SK-N-MC (cell line): ENCODE measurements at regions not wholly inside any gene's neighbourhood (a gene's known extent, or its start where the extent isn't known, plus 50 kb on each side); places are given as distances from the start of the nearest gene placed in this dataset.
"Not testable (repeated sequence)": the region's sequence is repeated elsewhere in the genome, so short reads cannot be mapped to it uniquely, and the experiment has no call there.

Experiments
- DNase-seq: peaks from one replicate; pipeline ENCODE4 v3.0.0-alpha.2; 2011; ENCODE audit warnings: low read depth, low spot score
- H3K27ac ChIP-seq: fragments of 200-600 bp; sonication (generic); 2 replicates; pipeline ENCODE4 v1.5.1; 2016; ENCODE audit warnings: mixed run types
- H3K36me3 ChIP-seq: fragments of 200-600 bp; sonication (generic); 2 replicates; pipeline ENCODE4 v1.6.1; 2017; ENCODE audit warnings: antibody characterized with exemption, low read length, mixed read lengths; ENCODE audit not compliant: insufficient read depth
- H3K4me3 ChIP-seq: fragments of 200-600 bp; sonication (generic); 2 replicates; pipeline ENCODE4 v1.5.1; 2016
- H3K9ac ChIP-seq: fragments of 200-600 bp; sonication (generic); 2 replicates; pipeline ENCODE4 v1.8.0; 2017; ENCODE audit warnings: mixed run types, mixed read lengths; ENCODE audit not compliant: insufficient read length
- H3K9me3 ChIP-seq: fragments of 200-600 bp; sonication (generic); 2 replicates; pipeline ENCODE4 v1.6.1; 2017; ENCODE audit warnings: low read depth, mild to moderate bottlenecking, antibody characterized with exemption, low read length, moderate library complexity, mixed read lengths
- EZH2 ChIP-seq: fragments of 200-600 bp; sonication (generic); IDR thresholded peaks from one replicate; pipeline ENCODE4 v1.6.1; 2017; ENCODE audit warnings: antibody characterized with exemption
- FOXP2 ChIP-seq: optimal IDR thresholded peaks from 2 replicates; pipeline ENCODE3; 2011; ENCODE audit warnings: mild to moderate bottlenecking, moderate library complexity; ENCODE audit not compliant: insufficient read depth; ENCODE audit errors: extremely low read length, control extremely low read depth
- POLR2AphosphoS5 ChIP-seq: IDR thresholded peaks from 2 replicates; pipeline ENCODE4 v1.6.1; 2012; ENCODE audit warnings: mild to moderate bottlenecking, low read depth, low read length, borderline replicate concordance

- DNase-seq = no peak
- Histone ChIP-seq H3K4me3 (no peak overlapping the region), H3K9me3 (no peaks in the 10 kb centered on the region), H3K27ac (no peak overlapping the region), H3K36me3 (no peaks in the 10 kb centered on the region), H3K9ac (no peak overlapping the region)
- TF ChIP-seq EZH2 (no peak), FOXP2 (no peak), POLR2AphosphoS5 (no peak)
Observed at GRCh38 chr12:131211340-131211938, 257.7 kb downstream of the ADGRD1 start.

GRCh38 chr12:131213896-131214442 is 260.3 kb downstream of the ADGRD1 start:
- Histone ChIP-seq H3K9ac (no peak overlapping the region), H3K36me3 (no peaks in the 10 kb centered on the region), H3K27ac (no peak overlapping the region), H3K9me3 (no peaks in the 10 kb centered on the region), H3K4me3 (no peak overlapping the region)
- no peak for DNase-seq
- TF ChIP-seq FOXP2 (no peak), EZH2 (no peak), POLR2AphosphoS5 (no peak)

- H3K27ac ChIP-seq, H3K4me3 ChIP-seq, H3K9me3 ChIP-seq, DNase-seq, H3K9ac ChIP-seq, H3K36me3 ChIP-seq: not testable (repeated sequence)
Observed at GRCh38 chr12:131214936-131215335, 261.2 kb downstream of the ADGRD1 start.

- not testable (repeated sequence) for H3K4me3 ChIP-seq, H3K36me3 ChIP-seq, H3K27ac ChIP-seq, H3K9ac ChIP-seq, H3K9me3 ChIP-seq, DNase-seq
Observed at GRCh38 chr12:131216587-131216986, 262.9 kb downstream of the ADGRD1 start.

- Histone ChIP-seq H3K27ac (no peak overlapping the region), H3K9ac (no peak overlapping the region), H3K4me3 (no peak overlapping the region), H3K36me3 (no peaks in the 10 kb centered on the region), H3K9me3 (no peaks in the 10 kb centered on the region)
- TF ChIP-seq POLR2AphosphoS5 (no peak), EZH2 (no peak), FOXP2 (no peak)
- no peak for DNase-seq
Observed at GRCh38 chr12:131217024-131217586, 263.4 kb downstream of the ADGRD1 start.

- Histone ChIP-seq H3K9ac (no peak overlapping the region), H3K4me3 (no peak overlapping the region), H3K27ac (no peak overlapping the region)
Observed at GRCh38 chr12:131218026-131218922, 264.6 kb downstream of the ADGRD1 start.

GRCh38 chr12:131218923-131219669 is 265.4 kb downstream of the ADGRD1 start:
- no peak overlapping the region for H3K4me3 ChIP-seq
- no peak for TF ChIP-seq FOXP2
- H3K9ac ChIP-seq = no peak overlapping the region
- H3K36me3 ChIP-seq = no peaks in the 10 kb centered on the region
- no peak overlapping the region for H3K27ac ChIP-seq
- no peaks in the 10 kb centered on the region for H3K9me3 ChIP-seq
- DNase-seq = no peak

More at GRCh38 chr12:131218026-131218922, 264.6 kb downstream of the ADGRD1 start:
- TF ChIP-seq POLR2AphosphoS5 = no peak
- TF ChIP-seq FOXP2 = no peak
- TF ChIP-seq EZH2 = no peak
- Histone ChIP-seq H3K9me3 (no peaks in the 10 kb centered on the region), H3K36me3 (no peaks in the 10 kb centered on the region)
- no peak for DNase-seq

GRCh38 chr12:131219670-131220330 is 266.1 kb downstream of the ADGRD1 start:
- H3K9me3 ChIP-seq = no peaks in the 10 kb centered on the region
- DNase-seq = no peak
- no peak overlapping the region for H3K4me3 ChIP-seq
- TF ChIP-seq EZH2 = no peak
- TF ChIP-seq POLR2AphosphoS5 = no peak
- TF ChIP-seq FOXP2 = no peak
- H3K9ac ChIP-seq = no peak overlapping the region
- no peaks in the 10 kb centered on the region for H3K36me3 ChIP-seq
- no peak overlapping the region for H3K27ac ChIP-seq
